ENCODE measurements at regions not wholly inside any gene's neighbourhood (a gene's known extent, or its start where the extent isn't known, plus 50 kb on each side); places are given as distances from the start of the nearest gene placed in this dataset.

GRCh38 chr12:19574601-19575000 is 135.3 kb downstream of the AEBP2 start:
- TF ChIP-seq EGR1 (IDR thresholded peaks at IDR 0.05; ENCODE audit: low read depth in 2 of 2) = no peak
- TF ChIP-seq TAF1 (conservative IDR thresholded peaks at IDR 0.05) = no peak
- no peak for TF ChIP-seq ATF3 (IDR thresholded peaks at IDR 0.05)
- TF ChIP-seq ZBTB33 (IDR thresholded peaks at IDR 0.05) = no peak
- no peak for TF ChIP-seq GABPA (IDR thresholded peaks at IDR 0.05 in 1 of 2, conservative IDR thresholded peaks at IDR 0.05 in 1 of 2)
- TF ChIP-seq HNF4A (conservative IDR thresholded peaks at IDR 0.05) = no peak
- TF ChIP-seq RAD21 (IDR thresholded peaks at IDR 0.05) = no peak
- no peak for TF ChIP-seq NR2F2 (IDR thresholded peaks at IDR 0.05)
- no peak for TF ChIP-seq FOXA1 (IDR thresholded peaks at IDR 0.05)
- DNase-seq (ENCODE audit: low spot score) = no peak
- no peak overlapping the region for H3K9ac ChIP-seq (ENCODE audit: low read depth in 1 of 2, low read length in 2 of 2)
- no peaks in the 10 kb centered on the region for H3K4me1 ChIP-seq (ENCODE audit: control insufficient read depth in 4 of 4, insufficient read depth in 4 of 4, low read length in 3 of 4)
- no peaks in the 10 kb centered on the region for H3K9me3 ChIP-seq (ENCODE audit: control insufficient read depth in 4 of 4, low read length in 3 of 4)
- no peak overlapping the region for H3K27ac ChIP-seq (ENCODE audit: low read depth in 1 of 2, low read length in 2 of 2)
- no peaks in the 10 kb centered on the region for H3K27me3 ChIP-seq (ENCODE audit: control insufficient read depth in 4 of 4, insufficient read depth in 4 of 4, low read length in 3 of 4)
- H3K36me3 ChIP-seq (ENCODE audit: control insufficient read depth in 4 of 4, insufficient read depth in 3 of 4, low read depth in 1 of 4, low read length in 3 of 4) = no peaks in the 10 kb centered on the region
- H3K4me3 ChIP-seq (ENCODE audit: low read depth in 1 of 3, low read length in 3 of 3) = no peak overlapping the region

- H3K36me3 ChIP-seq (ENCODE audit: control insufficient read depth in 4 of 4, insufficient read depth in 3 of 4, low read depth in 1 of 4, low read length in 3 of 4) = no peaks in the 10 kb centered on the region
- H3K4me1 ChIP-seq (ENCODE audit: control insufficient read depth in 4 of 4, insufficient read depth in 4 of 4, low read length in 3 of 4) = no peaks in the 10 kb centered on the region
- H3K9me3 ChIP-seq (ENCODE audit: control insufficient read depth in 4 of 4, low read length in 3 of 4) = no peaks in the 10 kb centered on the region
- H3K27ac ChIP-seq (ENCODE audit: low read depth in 1 of 2, low read length in 2 of 2) = no peak overlapping the region
- H3K9ac ChIP-seq (ENCODE audit: low read depth in 1 of 2, low read length in 2 of 2) = no peak overlapping the region
- TF ChIP-seq RAD21 (IDR thresholded peaks at IDR 0.05) (peak in 1 of 2 donors; percentile 7), MAX (IDR thresholded peaks at IDR 0.05) (no peak), TAF1 (conservative IDR thresholded peaks at IDR 0.05) (no peak), GABPA (IDR thresholded peaks at IDR 0.05 in 1 of 2, conservative IDR thresholded peaks at IDR 0.05 in 1 of 2) (no peak), ATF3 (IDR thresholded peaks at IDR 0.05) (no peak), NR2F2 (IDR thresholded peaks at IDR 0.05) (peak; percentile 30)
- no peak for DNase-seq (ENCODE audit: low spot score)
- WGBS = 77% methylated on average over 5 of the region's 5 CpGs
- no peak overlapping the region for H3K4me3 ChIP-seq (ENCODE audit: low read depth in 1 of 3, low read length in 3 of 3)
- H3K27me3 ChIP-seq (ENCODE audit: control insufficient read depth in 4 of 4, insufficient read depth in 4 of 4, low read length in 3 of 4) = no peaks in the 10 kb centered on the region
Observed at GRCh38 chr12:19575337-19576243, 136.3 kb downstream of the AEBP2 start.

GRCh38 chr12:19576506-19577280 is 137.4 kb downstream of the AEBP2 start:
- Histone ChIP-seq H3K9me3 (ENCODE audit: control insufficient read depth in 4 of 4, low read length in 3 of 4) (no peaks in the 10 kb centered on the region), H3K4me1 (ENCODE audit: control insufficient read depth in 4 of 4, insufficient read depth in 4 of 4, low read length in 3 of 4) (no peaks in the 10 kb centered on the region), H3K9ac (ENCODE audit: low read depth in 1 of 2, low read length in 2 of 2) (no peak overlapping the region), H3K27ac (ENCODE audit: low read depth in 1 of 2, low read length in 2 of 2) (no peak overlapping the region), H3K36me3 (ENCODE audit: control insufficient read depth in 4 of 4, insufficient read depth in 3 of 4, low read depth in 1 of 4, low read length in 3 of 4) (no peaks in the 10 kb centered on the region), H3K27me3 (ENCODE audit: control insufficient read depth in 4 of 4, insufficient read depth in 4 of 4, low read length in 3 of 4) (no peaks in the 10 kb centered on the region), H3K4me3 (ENCODE audit: low read depth in 1 of 3, low read length in 3 of 3) (no peak overlapping the region)
- 91% methylated on average over 2 of the region's 2 CpGs for WGBS
- TF ChIP-seq GABPA (IDR thresholded peaks at IDR 0.05 in 1 of 2, conservative IDR thresholded peaks at IDR 0.05 in 1 of 2) (no peak), TAF1 (conservative IDR thresholded peaks at IDR 0.05) (no peak), FOXA2 (IDR thresholded peaks at IDR 0.05) (no peak), ZBTB33 (IDR thresholded peaks at IDR 0.05) (no peak), EGR1 (IDR thresholded peaks at IDR 0.05; ENCODE audit: low read depth in 2 of 2) (no peak), HNF4A (conservative IDR thresholded peaks at IDR 0.05) (no peak), REST (IDR thresholded peaks at IDR 0.05) (no peak), RXRA (IDR thresholded peaks at IDR 0.05) (no peak), SP1 (IDR thresholded peaks at IDR 0.05) (no peak), HNF4G (IDR thresholded peaks at IDR 0.05) (no peak)
- DNase-seq (ENCODE audit: low spot score) = no peak
